Omental fat pad (tissue), 3 donors: ENCODE measurements at regions not wholly inside any gene's neighbourhood (a gene's known extent, or its start where the extent isn't known, plus 50 kb on each side); places are given as distances from the start of the nearest gene placed in this dataset.

Experiments used
- ATAC-seq: fragments of 150-250 bp; one replicate; pipeline ENCODE4 v1.9.1; 2016; ENCODE audit warnings: mild to moderate bottlenecking, moderate library complexity; ENCODE audit not compliant: low FRiP score
- DNase-seq: peaks from one replicate; pipeline ENCODE4 v3.0.0-alpha.2; 2019; ENCODE audit warnings: low spot score
- TF ChIP-seq, protein P1 (sequence below), 3 donors: fragments of 450-650 bp; IDR thresholded peaks; one replicate each; pipeline ENCODE4 v1.5.1; 2016 to 2017; ENCODE audit warnings: antibody characterized with exemption in 3 of 3, mild to moderate bottlenecking in 3 of 3, moderate library complexity in 2 of 3

DNA sequence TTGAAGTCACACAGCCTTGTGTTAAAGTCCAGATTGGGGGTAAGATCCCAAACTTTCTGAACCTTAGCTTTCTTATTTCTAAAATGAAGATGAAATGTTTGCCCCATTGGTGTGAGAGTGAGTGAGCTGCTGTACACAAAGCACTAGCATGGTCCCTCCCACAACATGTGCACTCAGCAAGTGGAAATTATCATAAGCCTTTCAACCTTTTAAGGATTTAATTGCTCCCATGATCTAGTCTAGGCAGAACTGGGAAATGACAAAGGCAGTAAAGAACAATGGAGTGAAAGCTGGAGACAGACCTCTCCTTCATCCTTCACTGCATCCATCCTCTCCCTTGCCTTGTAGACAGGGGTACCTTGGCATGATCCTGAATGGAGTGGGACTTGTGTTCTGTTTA is 76.0 kb upstream of the GPR12 start:
- ATAC-seq (no peak), DNase-seq (no peak)
- TF ChIP-seq, protein P1, sequence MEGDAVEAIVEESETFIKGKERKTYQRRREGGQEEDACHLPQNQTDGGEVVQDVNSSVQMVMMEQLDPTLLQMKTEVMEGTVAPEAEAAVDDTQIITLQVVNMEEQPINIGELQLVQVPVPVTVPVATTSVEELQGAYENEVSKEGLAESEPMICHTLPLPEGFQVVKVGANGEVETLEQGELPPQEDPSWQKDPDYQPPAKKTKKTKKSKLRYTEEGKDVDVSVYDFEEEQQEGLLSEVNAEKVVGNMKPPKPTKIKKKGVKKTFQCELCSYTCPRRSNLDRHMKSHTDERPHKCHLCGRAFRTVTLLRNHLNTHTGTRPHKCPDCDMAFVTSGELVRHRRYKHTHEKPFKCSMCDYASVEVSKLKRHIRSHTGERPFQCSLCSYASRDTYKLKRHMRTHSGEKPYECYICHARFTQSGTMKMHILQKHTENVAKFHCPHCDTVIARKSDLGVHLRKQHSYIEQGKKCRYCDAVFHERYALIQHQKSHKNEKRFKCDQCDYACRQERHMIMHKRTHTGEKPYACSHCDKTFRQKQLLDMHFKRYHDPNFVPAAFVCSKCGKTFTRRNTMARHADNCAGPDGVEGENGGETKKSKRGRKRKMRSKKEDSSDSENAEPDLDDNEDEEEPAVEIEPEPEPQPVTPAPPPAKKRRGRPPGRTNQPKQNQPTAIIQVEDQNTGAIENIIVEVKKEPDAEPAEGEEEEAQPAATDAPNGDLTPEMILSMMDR (IDR thresholded peaks at IDR 0.05) = no peak

DNA sequence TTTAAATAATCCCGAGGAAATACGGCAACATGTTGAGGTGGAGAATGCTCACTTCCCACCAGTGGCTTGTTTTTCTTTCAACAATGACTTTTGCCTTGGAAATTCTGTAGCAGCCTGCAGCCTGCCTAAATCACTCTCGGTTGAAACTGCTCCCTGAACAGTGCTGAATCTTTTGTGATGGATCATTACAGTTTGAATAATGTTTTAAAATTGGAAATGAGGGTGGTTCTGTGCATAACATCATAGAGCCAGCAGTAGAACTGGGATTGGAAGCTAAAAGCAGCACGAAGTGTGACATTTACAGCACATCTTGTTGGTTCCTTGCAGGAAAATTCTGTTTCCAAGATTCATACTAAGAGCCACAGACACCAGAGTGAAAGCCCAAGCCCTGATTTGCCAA is 74.1 kb upstream of the GPR12 start:
- TF ChIP-seq, protein P1 (IDR thresholded peaks at IDR 0.05) = no peak
- DNase-seq (no peak), ATAC-seq (no peak)

DNA sequence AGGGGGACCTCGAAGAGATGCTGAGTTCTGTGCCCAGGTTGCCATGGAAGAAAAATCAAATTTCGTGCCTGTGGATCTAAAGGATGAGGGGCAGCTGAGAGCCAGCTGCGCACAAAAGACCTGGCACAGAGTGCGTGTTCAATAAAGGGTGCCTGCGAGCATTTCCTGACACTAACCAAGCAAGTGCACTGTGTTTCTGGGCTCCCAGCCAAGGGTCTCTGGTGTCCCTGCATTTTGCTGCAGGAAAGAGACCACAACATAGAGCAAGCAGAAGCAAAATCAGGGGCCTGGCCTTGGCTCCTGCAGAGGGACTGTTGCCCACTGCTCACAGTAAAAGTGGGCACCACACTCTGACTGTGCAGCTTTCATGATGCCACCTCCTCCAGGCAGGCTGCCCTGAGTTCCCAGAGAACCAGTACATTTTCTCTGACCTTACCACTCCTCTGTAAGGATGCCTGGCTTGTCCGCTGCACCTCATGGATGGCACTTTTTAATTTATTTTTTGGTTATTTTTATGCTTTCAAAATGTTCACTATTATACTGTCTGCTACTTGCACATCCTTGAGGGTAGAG is 70.8 kb upstream of the GPR12 start:
- DNase-seq = no peak
- ATAC-seq = no peak
- TF ChIP-seq, protein P1 (IDR thresholded peaks at IDR 0.05) = no peak

DNA sequence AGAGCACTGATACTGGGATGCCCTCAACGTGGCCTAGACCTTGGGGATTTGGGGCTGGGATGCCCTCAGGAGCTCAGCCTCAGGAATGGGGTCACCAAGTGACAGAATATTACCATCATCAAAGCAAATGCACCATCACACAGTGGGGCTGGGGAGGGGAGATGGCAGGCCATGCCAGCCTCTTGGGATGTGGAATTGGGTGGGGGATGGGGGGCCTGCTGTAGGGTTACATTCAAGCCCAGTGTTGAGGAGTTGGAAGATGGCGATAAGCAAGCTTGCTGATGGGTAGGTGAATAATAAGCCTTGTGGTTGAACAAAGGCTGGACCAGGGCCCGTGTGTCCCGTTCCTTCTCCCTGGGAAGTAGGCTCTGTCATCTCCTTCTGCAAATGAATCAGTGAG is 69.1 kb upstream of the GPR12 start:
- ATAC-seq (no peak), DNase-seq (no peak)
- TF ChIP-seq, protein P1 (IDR thresholded peaks at IDR 0.05) = no peak

DNA sequence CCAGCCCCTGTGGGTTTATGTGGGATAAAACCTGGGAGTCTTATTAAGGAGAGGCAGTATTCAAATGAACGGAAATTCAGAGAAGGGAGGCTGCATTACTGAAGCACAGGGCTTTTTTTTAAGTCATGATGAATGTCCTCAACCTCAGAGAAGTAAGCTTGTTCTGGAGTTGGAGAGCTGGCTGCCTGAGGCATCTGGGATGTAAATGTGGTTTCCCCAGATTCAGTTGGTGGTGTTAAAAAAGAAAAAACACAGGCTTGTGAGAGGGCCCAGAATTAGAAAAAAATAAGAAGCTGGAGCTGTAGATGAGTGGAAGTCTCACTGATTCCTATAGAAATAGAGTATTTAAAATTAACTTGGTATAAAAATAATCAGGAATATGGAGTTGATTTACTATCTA is 64.0 kb upstream of the GPR12 start:
- TF ChIP-seq, protein P1 (IDR thresholded peaks at IDR 0.05) = no peak
- DNase-seq (no peak), ATAC-seq (no peak)

DNA sequence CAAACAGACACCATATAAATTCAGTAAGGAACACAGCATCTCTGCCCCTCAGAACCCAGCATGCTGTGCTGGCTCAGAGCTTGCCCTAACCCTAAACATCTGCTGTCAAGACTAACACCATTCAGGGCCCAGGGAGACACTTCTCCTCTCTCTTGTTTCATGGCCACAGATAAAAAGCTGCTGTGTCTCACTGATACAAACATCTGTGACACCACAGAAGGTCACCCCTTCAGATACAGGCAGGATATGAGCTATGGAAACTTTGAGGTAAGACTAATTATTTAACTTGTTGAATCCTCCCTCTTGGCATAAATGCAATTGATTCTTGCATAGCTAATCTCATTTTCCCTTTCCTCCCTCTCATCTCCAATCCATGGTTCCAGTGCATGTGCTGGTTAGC is 61.6 kb upstream of the GPR12 start:
- DNase-seq (no peak), ATAC-seq (no peak)
- TF ChIP-seq, protein P1 (IDR thresholded peaks at IDR 0.05) = no peak

DNA sequence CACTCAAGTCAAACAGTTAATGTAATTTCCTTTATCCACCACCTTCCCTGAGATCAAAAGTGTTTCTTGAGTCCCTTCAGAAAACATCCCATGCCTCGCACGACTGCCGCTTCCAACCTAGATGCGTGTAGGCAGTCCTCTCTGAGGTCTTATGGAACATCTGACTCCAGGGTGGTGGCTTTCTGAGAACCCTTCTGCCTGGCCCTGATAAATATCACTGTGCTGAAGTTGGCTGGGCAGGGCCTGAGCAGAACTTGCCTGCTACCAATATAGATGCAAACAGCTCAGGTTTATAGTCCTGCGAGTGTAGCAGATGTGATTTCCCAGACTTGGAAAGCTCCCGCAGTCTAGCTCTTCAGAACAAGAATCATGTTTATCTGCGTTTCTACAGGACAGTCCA is 61.1 kb upstream of the GPR12 start:
- no peak for DNase-seq
- TF ChIP-seq, protein P1 (IDR thresholded peaks at IDR 0.05) = no peak
- ATAC-seq = no peak
